H7 (cell line): ENCODE measurements at regions not wholly inside any gene's neighbourhood (a gene's known extent, or its start where the extent isn't known, plus 50 kb on each side); places are given as distances from the start of the nearest gene placed in this dataset.

Source experiments
- DNase-seq: peaks from one replicate; pipeline ENCODE4 v3.0.0; 2012
- H3K27me3 ChIP-seq: 2 replicates; pipeline ENCODE4 v1.6.0; 2011; ENCODE audit warnings: mild to moderate bottlenecking, low read length; ENCODE audit not compliant: control insufficient read depth, insufficient read depth
- H3K36me3 ChIP-seq: replicated peaks from 2 replicates; pipeline ENCODE4 v1.5.1; 2011; ENCODE audit warnings: low read length; ENCODE audit not compliant: control insufficient read depth, insufficient read depth
- H3K4me3 ChIP-seq: 2 replicates; pipeline ENCODE4 v1.5.1; 2011; ENCODE audit warnings: low read depth, mild to moderate bottlenecking, control low read depth, low read length, moderate library complexity; ENCODE audit not compliant: insufficient read depth

GRCh38 chrX:145694048-145694447, 123.6 kb upstream of the SLITRK2 start:
- no peak overlapping the region for H3K4me3 ChIP-seq
- no peaks in the 10 kb centered on the region for H3K27me3 ChIP-seq
- no peaks in the 10 kb centered on the region for H3K36me3 ChIP-seq
- no peak for DNase-seq

- no peak for DNase-seq
- H3K4me3 ChIP-seq, result no peak overlapping the region
- H3K36me3 ChIP-seq, result no peaks in the 10 kb centered on the region
- no peaks in the 10 kb centered on the region for H3K27me3 ChIP-seq
These were observed 101.9 kb upstream of the SLITRK2 start for GRCh38 chrX:145715641-145716138.

GRCh38 chrX:145716226-145716625, 101.4 kb upstream of the SLITRK2 start:
- Histone ChIP-seq H3K27me3 (no peaks in the 10 kb centered on the region), H3K36me3 (no peaks in the 10 kb centered on the region), H3K4me3 (no peak overlapping the region)
- DNase-seq, result no peak

GRCh38 chrX:145727476-145727875, 90.2 kb upstream of the SLITRK2 start:
- Histone ChIP-seq H3K4me3 (no peak overlapping the region), H3K36me3 (no peaks in the 10 kb centered on the region), H3K27me3 (no peaks in the 10 kb centered on the region)
- no peak for DNase-seq

- no peaks in the 10 kb centered on the region for H3K36me3 ChIP-seq
- no peak overlapping the region for H3K4me3 ChIP-seq
- no peaks in the 10 kb centered on the region for H3K27me3 ChIP-seq
- no peak for DNase-seq
These were observed 88.0 kb upstream of the SLITRK2 start for GRCh38 chrX:145729635-145730034.

- Histone ChIP-seq H3K4me3 (no peak overlapping the region), H3K27me3 (no peaks in the 10 kb centered on the region)
- no peak for DNase-seq
These were observed 82.6 kb upstream of the SLITRK2 start for GRCh38 chrX:145735036-145735435.

GRCh38 chrX:145751943-145752342, 65.7 kb upstream of the SLITRK2 start:
- Histone ChIP-seq H3K4me3 (no peak overlapping the region), H3K27me3 (no peaks in the 10 kb centered on the region), H3K36me3 (no peaks in the 10 kb centered on the region)
- DNase-seq, result no peak

More at GRCh38 chrX:145735036-145735435, 82.6 kb upstream of the SLITRK2 start:
- no peaks in the 10 kb centered on the region for H3K36me3 ChIP-seq
